HG03565 (cell line): ENCODE measurements at regions not wholly inside any gene's neighbourhood (a gene's known extent, or its start where the extent isn't known, plus 50 kb on each side); places are given as distances from the start of the nearest gene placed in this dataset.
"Not testable (repeated sequence)": the region's sequence is repeated elsewhere in the genome, so short reads cannot be mapped to it uniquely, and the experiment has no call there.

Experiments
- ATAC-seq: cut with Tn5 transposase; IDR thresholded peaks from one replicate; pipeline ENCODE4 v1.9.1; 2021; ENCODE audit warnings: mild to moderate bottlenecking, moderate library complexity; ENCODE audit not compliant: unreplicated experiment

- no peak for ATAC-seq
Observed at GRCh38 chr5:63564789-63565188, 397.5 kb downstream of the HTR1A start.

GRCh38 chr5:63563008-63563917 lies 399.0 kb downstream of the HTR1A start:
- ATAC-seq = no peak

DNA sequence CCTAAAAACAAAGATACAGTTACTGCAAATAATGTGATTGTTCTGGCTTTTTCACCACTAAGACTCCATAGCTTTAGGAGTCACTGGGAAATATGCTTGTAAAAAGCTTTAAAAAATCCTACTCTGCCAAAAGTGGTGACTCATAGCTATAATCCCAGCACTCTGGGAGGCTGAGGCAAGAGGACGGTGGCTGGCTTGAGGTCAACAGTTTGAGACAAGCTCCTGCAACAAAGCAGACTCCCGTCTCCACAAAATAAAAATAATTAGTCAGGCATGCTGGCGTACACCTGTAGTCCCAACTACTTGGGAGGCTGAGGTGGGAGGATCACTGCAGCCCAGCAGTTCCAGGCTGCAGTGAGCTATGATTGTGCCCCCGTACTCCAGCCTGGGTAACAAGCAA lies 406.4 kb downstream of the HTR1A start:
- ATAC-seq = no peak

- ATAC-seq = no peak
Observed at GRCh38 chr5:63554191-63554590, 408.1 kb downstream of the HTR1A start.

GRCh38 chr5:63553073-63553472 lies 409.2 kb downstream of the HTR1A start:
- ATAC-seq = no peak

- no peak for ATAC-seq
Observed at GRCh38 chr5:63535840-63536602, 426.2 kb downstream of the HTR1A start.

DNA sequence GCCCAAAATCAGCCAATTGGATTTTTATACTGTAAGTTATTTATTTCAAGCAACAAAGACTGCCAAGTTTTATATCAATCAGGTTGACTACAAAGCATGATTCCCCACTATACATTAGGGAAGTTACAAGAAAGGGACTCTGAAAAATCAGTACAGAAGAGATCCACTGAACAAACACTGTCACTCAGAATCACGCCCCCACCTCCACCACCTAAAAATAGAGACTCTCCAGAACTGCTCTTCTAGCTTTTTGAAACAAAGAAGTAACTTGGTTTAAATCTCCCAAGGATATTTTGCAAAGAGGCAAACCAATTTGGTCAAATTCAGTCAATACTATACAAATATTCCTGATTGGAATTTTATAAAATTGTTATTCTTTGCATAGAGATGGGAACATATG lies 438.0 kb downstream of the HTR1A start:
- no peak for ATAC-seq

GRCh38 chr5:63516006-63516405 lies 446.2 kb downstream of the HTR1A start:
- ATAC-seq = no peak

GRCh38 chr5:63500242-63500641 lies 462.0 kb downstream of the HTR1A start:
- ATAC-seq = no peak

DNA sequence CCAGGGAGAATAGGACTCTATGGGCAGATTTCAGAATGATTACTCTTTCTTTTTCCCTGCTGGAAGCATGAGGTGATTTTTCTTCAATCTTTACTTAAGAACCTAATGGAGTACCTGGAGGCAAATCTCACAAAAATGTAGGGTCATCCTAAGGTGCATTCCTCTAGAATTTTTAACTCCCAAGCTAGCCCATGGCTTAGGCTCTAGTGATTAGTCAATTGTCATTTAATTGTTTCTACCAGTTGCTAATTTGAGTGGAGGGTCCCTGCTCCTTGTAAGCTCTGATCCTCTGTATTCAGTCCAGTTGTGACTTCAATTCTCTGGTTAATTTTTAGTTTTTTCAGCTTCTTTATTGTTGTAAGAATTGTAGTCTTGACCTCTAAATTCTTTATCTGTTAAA lies 467.0 kb downstream of the HTR1A start:
- ATAC-seq = no peak

DNA sequence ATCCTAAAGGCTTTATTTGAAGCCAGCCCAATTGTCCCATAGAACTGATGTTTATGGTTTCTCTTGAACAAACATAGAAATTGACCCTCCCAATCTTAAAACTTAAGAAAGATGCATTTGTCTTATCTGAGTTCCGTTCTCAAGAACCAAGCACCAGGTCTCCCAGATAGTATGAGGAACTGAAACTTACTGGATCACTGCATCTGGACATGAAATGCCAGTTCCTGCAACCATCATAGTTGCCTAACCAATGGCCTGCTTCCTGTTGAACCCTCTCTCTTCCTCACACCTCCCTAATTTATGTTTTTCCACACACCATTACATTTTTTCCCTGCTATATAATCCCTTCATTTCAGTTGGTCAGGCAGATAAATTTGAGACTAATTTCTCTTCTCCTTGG lies 478.9 kb downstream of the HTR1A start:
- no peak for ATAC-seq

DNA sequence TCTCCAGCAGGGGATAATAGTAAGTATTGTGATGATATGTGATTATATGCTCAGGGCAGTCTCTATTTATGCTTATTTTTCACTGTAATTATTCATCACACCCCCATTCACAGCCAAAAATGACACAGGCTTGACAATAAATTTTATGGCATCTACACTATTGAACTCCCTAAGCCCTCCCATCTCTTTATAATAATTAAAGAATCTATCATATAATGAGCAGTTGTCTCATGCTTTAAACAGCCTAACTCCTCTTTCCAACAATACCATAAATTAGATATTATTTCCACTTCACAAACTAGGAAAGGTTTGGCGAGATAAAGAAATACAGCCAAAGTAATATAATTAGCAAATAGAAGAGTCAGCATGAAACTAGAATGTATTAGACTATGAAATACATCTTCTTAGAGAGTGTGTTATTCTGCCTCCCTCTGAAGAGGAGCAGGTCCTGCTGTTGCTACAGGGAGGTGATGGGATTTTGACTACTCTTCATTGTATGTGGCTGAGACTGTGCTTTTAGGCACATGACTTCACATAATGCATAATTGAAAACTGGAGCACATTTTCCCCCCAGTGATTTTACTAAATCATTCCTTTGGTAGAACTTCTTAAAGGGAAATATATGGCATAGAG lies 488.8 kb downstream of the HTR1A start:
- ATAC-seq = no peak

- ATAC-seq = no peak
Observed at GRCh38 chr5:63456279-63456678, 506.0 kb downstream of the HTR1A start.

DNA sequence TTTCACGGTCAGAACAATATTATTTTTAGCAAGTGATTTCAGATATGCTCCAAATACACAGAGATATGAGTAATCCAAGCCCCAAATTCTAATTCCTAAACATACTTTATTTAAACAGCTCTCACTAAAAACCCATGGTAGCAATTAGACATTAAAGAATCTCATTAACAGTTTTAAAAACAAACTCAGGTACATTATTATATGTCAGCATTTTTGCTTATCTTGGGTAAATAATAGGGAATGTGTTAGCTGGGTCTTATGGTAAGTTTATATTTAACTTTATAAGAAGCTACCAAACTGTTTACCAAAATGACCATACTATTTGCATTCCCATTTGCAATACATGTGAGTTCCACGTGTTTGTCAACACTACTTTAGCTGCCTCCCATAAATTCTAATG lies 511.1 kb downstream of the HTR1A start:
- ATAC-seq = no peak

GRCh38 chr5:63439537-63439936 lies 522.7 kb downstream of the HTR1A start:
- ATAC-seq = no peak

DNA sequence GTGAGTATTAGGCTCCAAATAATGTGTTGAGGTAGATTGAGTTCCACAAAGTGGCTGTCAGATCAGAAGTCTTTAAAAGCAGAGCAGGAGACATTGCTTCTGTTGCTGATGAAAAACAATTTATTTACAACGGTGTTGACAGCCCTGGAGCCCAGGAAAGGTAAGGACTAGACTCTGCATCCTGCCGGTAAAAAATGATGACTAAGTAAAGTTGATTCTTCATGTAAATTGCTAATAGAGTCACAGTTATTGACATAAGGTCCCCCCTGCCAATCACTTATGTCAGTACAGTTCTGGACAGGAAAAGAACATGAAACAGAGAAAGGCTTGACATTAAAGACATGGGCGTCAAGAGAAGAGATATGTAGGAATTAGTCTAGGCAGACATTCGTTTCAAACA lies 552.5 kb downstream of the HTR1A start:
- no peak for ATAC-seq

DNA sequence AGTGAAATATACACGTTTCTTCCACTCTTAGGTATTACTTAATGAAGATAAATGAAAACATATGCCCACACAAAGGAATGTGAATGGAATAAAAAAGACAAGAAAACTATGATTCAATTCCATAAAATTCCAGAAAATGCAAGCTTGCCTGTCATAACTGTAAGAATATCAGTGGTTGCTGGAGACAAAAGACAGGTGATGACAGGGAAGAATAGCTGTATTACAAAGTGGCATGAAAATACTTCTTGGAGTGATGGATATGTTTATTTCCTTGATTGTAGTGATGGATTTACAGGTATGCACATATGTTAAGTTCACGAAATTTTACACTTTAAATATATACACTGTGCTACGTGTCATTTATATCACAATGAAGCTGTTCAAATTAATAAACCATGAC lies 553.3 kb downstream of the HTR1A start:
- no peak for ATAC-seq

GRCh38 chr5:63401436-63402046 lies 560.7 kb downstream of the HTR1A start:
- ATAC-seq = peak; percentile 95

DNA sequence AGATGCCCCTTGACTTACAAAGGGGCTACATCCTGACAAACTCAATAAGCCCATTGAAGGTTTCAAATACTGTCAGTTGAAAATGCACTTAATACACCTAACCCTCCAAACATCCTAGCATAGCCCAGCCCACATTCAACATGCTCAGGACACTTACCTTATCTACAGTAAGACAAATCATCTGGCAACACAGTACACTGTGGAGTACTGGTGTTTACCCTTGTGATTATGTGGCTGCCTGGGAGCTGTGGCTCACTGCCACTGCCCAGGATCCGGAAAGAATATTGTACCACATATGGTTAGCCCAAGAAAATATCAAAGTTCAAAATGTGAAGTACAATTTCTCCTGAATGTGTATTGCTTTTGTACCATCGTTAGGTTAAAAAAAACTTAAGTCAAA lies 562.2 kb downstream of the HTR1A start:
- no peak for ATAC-seq

- no peak for ATAC-seq
Observed at GRCh38 chr5:63398346-63398745, 563.9 kb downstream of the HTR1A start.

- not testable (repeated sequence) for ATAC-seq
Observed at GRCh38 chr5:63388188-63388587, 574.1 kb downstream of the HTR1A start.
